ENCODE measurements at regions not wholly inside any gene's neighbourhood (a gene's known extent, or its start where the extent isn't known, plus 50 kb on each side); places are given as distances from the start of the nearest gene placed in this dataset.
"Not testable (repeated sequence)": the region's sequence is repeated elsewhere in the genome, so short reads cannot be mapped to it uniquely, and the experiment has no call there.

DNA sequence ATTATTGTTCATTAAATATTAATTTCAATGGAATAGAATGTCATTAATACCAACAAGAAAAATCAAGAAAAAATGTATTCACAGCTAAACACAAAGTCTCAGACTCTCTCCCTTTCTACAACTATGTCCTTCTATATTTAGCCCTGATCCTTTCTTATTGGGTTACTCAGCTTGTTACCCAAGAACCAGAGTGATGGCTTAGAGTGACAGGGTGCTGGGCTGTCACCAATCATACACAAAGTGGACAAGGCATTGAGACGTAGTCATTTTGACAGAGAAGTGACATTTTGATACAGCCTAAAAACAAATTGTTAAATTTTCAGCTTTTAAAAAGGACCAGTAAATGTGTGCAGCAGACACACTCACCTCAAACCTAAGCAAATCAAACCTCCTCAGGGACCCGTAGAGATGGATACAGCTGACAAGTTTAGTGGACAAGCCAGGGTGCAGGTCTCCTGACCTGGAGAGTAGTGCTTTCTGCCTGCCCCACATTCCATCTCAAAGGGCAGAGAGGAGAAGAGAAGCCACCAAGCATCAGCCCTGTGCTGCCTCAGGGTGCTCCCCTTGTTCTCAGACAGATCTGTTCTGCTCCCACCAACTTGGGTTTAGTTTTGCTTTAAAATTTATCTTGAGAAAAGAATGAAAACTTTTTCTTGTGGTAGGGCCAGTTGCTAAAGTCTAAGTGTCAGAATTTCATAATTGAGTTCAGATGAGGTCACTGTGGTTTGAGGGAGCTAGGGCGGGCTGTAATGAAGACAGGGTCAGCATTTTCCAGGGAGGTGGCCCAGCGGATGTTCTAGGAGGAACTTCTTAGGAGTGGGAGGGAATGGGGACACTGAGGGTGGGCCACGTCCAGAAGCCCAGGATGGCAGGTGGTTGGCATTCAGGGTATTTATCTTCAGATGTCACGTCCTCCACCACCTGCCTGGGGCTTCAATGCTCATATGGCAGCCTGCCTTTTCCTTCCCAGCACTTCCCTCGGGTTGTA, 136.5 kb upstream of the TBL1XR1 start:
- Mint-ChIP-seq H3K4me3 (no peak overlapping the region), H3K4me1 (ENCODE audit: low read depth) (peaks cover 54% of the 10 kb centered on the region), H3K36me3 (ENCODE audit: insufficient read depth in 2 of 2) (no peaks in the 10 kb centered on the region), H3K9me3 (no peaks in the 10 kb centered on the region), H3K27ac (no peak overlapping the region), H3K27me3 (ENCODE audit: low read depth) (peaks cover 21% of the 10 kb centered on the region)
- ATAC-seq (replicated peaks in 1 of 2) (no peak), DNase-seq (no peak)

DNA sequence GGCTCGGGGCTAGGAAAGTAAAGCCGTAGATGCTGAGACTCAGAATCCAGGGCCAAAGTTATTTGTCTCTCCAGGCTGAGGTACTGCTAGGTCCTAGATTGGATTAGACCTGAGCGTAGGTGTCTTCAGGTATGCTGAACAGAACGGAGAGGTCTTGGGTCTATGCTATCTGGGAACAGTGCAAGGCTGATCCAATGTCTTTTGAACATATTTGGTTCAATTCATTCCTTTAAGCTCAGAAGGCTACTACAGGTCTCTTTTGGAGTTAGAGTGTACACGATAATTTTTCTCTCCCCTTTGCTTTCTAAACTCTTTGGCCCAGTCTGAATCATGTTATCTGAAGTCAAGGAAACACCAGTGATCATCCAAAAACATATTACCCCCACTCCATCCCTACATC, 137.5 kb upstream of the TBL1XR1 start:
- DNase-seq, result no peak
- ATAC-seq (replicated peaks in 1 of 2), result no peak
- H3K4me1 Mint-ChIP-seq (ENCODE audit: low read depth), result peaks cover 63% of the 10 kb centered on the region
- H3K27me3 Mint-ChIP-seq (ENCODE audit: low read depth), result peaks cover 21% of the 10 kb centered on the region
- no peaks in the 10 kb centered on the region for H3K36me3 Mint-ChIP-seq (ENCODE audit: insufficient read depth in 2 of 2)
- H3K4me3 Mint-ChIP-seq, result no peak overlapping the region
- H3K27ac Mint-ChIP-seq, result no peak overlapping the region
- no peaks in the 10 kb centered on the region for H3K9me3 Mint-ChIP-seq

DNA sequence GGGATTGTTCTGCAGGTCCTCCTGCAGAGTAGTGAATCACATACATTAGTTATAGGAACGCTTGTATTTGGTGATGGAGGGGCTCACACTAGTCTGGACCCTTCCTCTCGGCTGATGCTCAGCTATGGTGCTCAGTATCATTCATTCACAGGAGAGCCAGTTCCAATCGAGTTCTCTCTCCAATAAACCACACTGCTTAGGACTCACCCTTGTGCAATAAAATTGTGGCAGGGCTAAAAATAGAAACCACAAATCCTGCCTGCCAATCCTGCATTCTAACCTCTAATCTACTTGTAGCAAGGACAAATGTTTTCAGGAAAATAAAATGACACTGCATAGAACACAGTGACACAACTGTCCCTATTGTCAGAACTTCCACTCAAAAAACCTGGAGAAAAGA, 138.4 kb upstream of the TBL1XR1 start:
- Mint-ChIP-seq H3K27ac (no peak overlapping the region), H3K27me3 (ENCODE audit: low read depth) (peaks cover 21% of the 10 kb centered on the region), H3K9me3 (no peaks in the 10 kb centered on the region), H3K36me3 (ENCODE audit: insufficient read depth in 2 of 2) (no peaks in the 10 kb centered on the region), H3K4me3 (no peak overlapping the region), H3K4me1 (ENCODE audit: low read depth) (peaks cover 63% of the 10 kb centered on the region)
- ATAC-seq (replicated peaks in 1 of 2), result no peak
- DNase-seq, result no peak

DNA sequence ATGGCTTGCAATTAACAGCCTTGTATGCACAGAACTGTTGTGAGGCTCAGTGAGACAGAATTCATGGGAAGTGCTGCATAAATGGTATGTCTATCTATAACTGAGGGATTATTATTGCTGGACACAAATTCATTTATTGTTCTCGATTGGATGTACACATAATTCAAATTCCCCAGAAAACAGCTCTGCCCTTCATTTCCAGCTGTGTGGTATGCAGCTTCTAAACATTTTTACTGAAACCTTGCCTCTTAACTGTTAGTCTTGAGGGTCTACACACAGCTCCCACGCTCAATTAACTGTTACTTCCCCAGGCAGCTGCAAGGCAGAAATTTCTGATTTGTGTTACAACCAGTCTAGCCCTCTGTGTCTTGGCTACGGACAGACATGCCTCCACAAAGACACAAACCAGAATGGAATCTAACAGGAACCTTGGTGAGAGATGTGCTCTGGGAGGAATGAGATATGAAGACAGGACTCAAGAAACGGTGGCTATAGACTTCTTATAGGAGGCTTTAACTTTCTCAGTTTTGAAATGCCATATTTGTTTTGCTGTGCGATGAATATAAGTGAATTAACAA, 139.7 kb upstream of the TBL1XR1 start:
- Mint-ChIP-seq H3K4me3 (peak overlapping the region in 1 of 2 donors; percentile 23), H3K4me1 (ENCODE audit: low read depth) (peaks cover 66% of the 10 kb centered on the region), H3K36me3 (ENCODE audit: insufficient read depth in 2 of 2) (no peaks in the 10 kb centered on the region), H3K27ac (peak overlapping the region; percentile 94), H3K27me3 (ENCODE audit: low read depth) (peaks cover 21% of the 10 kb centered on the region), H3K9me3 (no peaks in the 10 kb centered on the region)
- DNase-seq (no peak), ATAC-seq (replicated peaks in 1 of 2) (peak in 1 of 2 donors; percentile 2)

DNA sequence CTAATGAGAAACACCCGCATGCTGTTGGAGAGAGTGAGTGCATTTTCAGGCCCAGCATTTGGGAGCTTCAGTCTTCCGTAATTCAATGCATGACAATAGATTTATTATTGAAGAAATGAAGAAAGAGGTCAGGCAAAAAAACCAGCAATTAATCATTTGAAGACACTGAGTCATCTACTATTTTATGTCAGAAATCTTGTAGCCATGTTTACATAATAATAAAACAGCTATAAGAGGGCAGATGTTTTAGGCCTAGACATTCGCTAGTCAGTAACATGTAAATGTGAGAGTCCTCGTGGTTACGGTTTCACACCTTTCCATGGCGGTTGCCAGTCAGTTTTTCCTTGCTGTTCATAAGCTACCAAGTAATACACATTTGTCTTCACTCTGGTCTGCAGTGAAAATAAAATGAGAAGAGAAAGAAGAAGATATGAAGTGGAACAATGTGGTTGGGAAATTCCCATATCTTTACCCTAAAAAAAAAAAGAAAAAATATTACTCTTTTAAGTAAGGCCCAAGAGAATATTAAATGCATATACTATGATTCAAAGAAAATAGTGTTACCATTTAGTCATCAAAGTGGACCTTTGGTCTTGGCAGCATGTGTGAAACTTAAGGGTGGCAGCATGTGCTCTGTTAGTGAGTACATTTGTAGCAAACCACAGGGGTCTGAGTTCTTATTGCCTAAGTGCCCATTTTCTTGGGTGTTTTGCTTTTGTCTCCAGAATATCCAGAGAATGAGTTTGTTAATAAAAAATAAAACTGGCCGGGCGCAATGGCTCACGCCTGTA, 140.5 kb upstream of the TBL1XR1 start:
- peak overlapping the region; percentile 21 to 23 for H3K4me3 Mint-ChIP-seq
- peak; percentile 96 for ATAC-seq (replicated peaks in 1 of 2)
- DNase-seq, result peak; percentile 73 to 83
- H3K27ac Mint-ChIP-seq, result peak overlapping the region; percentile 94
- peaks cover 64% of the 10 kb centered on the region for H3K4me1 Mint-ChIP-seq (ENCODE audit: low read depth)
- peaks cover 21% of the 10 kb centered on the region for H3K27me3 Mint-ChIP-seq (ENCODE audit: low read depth)
- H3K9me3 Mint-ChIP-seq, result no peaks in the 10 kb centered on the region
- no peaks in the 10 kb centered on the region for H3K36me3 Mint-ChIP-seq (ENCODE audit: insufficient read depth in 2 of 2)

DNA sequence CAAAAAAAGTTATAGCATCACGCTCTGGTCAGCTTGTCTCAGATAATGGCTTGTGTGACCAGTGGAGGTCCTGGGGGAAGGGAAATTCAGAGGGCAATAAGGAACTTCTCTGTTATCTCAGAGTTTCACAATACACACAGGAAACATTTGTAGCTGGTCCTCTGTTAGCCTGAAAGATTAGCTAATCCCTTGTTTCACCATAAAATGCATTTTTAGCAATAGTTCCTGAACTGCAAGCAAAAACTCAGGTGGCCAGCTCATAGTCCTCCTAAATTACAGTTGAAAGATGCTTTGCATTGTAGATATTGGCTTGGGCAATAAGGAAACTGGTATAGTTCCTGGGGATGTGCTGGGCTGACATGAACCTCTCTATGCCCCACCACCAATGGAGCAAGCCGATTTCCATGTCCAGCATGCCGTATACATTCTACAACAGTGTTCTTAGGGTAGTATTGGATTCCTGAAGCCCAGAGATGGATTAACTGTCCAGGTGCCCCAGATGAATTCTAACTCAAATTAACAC, 141.5 kb upstream of the TBL1XR1 start:
- DNase-seq (no peak), ATAC-seq (replicated peaks in 1 of 2) (no peak)
- Mint-ChIP-seq H3K36me3 (ENCODE audit: insufficient read depth in 2 of 2) (no peaks in the 10 kb centered on the region), H3K27me3 (ENCODE audit: low read depth) (peaks cover 21% of the 10 kb centered on the region), H3K27ac (no peak overlapping the region), H3K4me1 (ENCODE audit: low read depth) (peaks cover 65% of the 10 kb centered on the region), H3K9me3 (no peaks in the 10 kb centered on the region), H3K4me3 (no peak overlapping the region)

DNA sequence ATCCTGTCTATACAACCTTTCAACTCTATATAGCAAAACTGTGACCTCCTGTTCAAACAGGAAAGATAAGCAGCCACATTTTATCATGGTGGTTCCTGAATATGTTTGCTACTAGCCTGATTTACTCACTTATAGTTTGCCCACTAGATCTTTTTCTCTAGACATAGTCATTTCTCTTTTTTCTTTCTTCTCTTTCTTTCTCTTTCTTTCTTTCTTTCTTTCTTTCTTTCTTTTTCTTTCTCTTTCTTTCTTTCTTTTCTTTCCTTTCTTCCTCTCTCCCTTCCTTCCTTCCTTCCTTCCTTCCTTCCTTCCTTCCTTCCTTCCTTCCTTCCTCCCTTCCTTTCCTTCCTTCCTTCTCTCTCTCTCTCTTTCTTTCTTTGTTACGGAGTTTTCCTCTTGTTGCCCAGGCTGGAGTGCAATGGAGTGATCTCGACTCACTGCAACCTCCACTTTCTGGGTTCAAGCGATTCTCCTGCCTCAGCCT, 142.0 kb upstream of the TBL1XR1 start:
- H3K9me3 Mint-ChIP-seq; H3K36me3 Mint-ChIP-seq (ENCODE audit: insufficient read depth in 2 of 2); ATAC-seq (replicated peaks in 1 of 2); H3K4me3 Mint-ChIP-seq; DNase-seq; H3K27ac Mint-ChIP-seq: not testable (repeated sequence)
- H3K4me1 Mint-ChIP-seq (ENCODE audit: low read depth), result peaks cover 65% of the 10 kb centered on the region
- H3K27me3 Mint-ChIP-seq (ENCODE audit: low read depth), result peaks cover 19% of the 10 kb centered on the region

DNA sequence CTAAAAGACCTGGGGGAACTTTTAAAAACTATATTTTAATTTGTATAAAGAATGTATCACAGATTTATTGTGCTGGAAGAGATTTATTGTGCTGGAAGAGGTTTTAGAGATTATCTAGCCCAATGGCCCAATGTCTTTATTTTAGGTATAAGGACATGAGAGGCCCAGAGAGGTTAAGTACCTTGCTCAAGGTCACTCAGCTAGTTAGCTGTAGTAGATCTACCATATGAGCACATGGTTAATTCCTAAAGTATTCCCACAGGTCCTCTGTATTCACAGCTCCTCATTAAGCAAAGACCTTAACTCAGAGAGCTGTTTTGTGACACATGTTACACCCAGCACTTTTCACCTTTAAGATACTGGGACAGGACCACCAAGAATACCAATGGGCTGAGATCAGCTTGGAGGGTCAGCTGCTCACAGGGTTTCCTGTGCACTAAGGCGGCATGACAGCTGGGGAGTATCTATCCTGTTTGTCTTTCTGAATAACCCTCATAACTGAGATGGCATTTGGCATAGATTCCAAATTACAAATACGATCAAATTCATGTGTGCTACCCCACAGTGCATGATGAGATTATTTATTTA, 143.1 kb upstream of the TBL1XR1 start:
- no peak for DNase-seq
- Mint-ChIP-seq H3K4me1 (ENCODE audit: low read depth) (peaks cover 73% of the 10 kb centered on the region), H3K27ac (no peak overlapping the region), H3K9me3 (no peaks in the 10 kb centered on the region), H3K36me3 (ENCODE audit: insufficient read depth in 2 of 2) (no peaks in the 10 kb centered on the region), H3K27me3 (ENCODE audit: low read depth) (peaks cover 8% of the 10 kb centered on the region), H3K4me3 (no peak overlapping the region)
- ATAC-seq (replicated peaks in 1 of 2), result no peak

DNA sequence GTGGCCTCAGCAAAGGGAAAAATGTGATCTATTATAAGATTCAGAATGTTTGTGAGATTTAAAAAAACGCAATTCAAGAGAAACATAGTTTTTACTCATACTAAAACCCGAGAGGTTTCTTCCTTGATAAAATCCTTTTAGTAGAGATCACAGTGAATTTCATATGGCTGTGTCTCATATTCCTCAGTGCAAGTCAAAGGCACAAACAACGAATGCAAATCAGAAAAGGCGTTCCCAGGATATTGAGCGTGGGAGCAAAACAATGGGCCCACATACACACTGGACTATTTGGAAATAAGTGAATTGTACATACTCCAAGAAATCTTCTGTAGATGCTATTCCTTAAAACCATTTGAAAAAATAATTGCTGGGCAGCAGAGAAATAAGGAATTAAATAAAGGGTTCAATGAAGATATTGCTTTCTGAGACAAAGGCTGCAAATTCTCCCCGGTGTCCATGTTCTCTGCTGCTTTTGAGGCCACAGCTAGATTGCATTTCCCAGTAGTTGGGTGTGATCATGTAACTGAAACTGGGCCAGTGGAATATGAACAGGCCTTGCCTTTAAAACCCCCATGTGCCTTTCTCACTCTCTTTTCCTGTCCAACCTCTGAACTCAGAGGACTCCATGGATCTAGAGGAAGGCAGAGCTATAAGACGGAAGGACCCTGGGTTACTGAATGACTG, 144.6 kb upstream of the TBL1XR1 start:
- H3K27me3 Mint-ChIP-seq (ENCODE audit: low read depth), result no peaks in the 10 kb centered on the region

DNA sequence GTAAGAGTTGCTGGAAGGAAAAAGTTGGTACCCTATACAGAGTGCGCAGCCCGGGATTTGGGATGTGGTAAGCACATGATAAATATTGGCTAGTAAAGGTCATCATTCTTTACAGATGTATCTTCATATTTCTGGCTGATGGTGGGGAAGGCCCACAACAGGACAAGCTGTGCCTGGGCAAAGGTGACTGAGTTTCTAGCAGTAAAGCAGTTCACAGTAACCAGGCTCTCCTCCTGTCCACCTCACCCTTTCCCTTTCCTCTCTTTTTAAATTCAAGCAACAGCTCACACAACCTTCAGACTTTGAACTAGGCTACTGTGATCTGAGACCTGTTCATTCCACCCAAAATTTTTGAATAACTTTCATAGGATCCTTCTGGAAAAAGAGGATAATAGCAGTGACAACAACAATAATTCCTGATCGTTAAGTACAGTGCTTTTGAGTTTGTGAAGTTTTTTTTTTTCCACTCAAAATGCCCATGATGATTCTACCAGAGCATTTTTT, 145.9 kb upstream of the TBL1XR1 start:
- peaks cover 75% of the 10 kb centered on the region for H3K4me1 Mint-ChIP-seq (ENCODE audit: low read depth)
- no peaks in the 10 kb centered on the region for H3K36me3 Mint-ChIP-seq (ENCODE audit: insufficient read depth in 2 of 2)
- H3K9me3 Mint-ChIP-seq, result no peaks in the 10 kb centered on the region
- no peak overlapping the region for H3K27ac Mint-ChIP-seq
- no peak for DNase-seq
- no peak overlapping the region for H3K4me3 Mint-ChIP-seq
- no peaks in the 10 kb centered on the region for H3K27me3 Mint-ChIP-seq (ENCODE audit: low read depth)
- no peak for ATAC-seq (replicated peaks in 1 of 2)

More for the DNA sequence above, 144.6 kb upstream of the TBL1XR1 start:
- Mint-ChIP-seq H3K27ac (no peak overlapping the region), H3K36me3 (ENCODE audit: insufficient read depth in 2 of 2) (no peaks in the 10 kb centered on the region), H3K4me3 (no peak overlapping the region), H3K9me3 (no peaks in the 10 kb centered on the region), H3K4me1 (ENCODE audit: low read depth) (peaks cover 75% of the 10 kb centered on the region)
- DNase-seq (no peak), ATAC-seq (replicated peaks in 1 of 2) (no peak)

DNA sequence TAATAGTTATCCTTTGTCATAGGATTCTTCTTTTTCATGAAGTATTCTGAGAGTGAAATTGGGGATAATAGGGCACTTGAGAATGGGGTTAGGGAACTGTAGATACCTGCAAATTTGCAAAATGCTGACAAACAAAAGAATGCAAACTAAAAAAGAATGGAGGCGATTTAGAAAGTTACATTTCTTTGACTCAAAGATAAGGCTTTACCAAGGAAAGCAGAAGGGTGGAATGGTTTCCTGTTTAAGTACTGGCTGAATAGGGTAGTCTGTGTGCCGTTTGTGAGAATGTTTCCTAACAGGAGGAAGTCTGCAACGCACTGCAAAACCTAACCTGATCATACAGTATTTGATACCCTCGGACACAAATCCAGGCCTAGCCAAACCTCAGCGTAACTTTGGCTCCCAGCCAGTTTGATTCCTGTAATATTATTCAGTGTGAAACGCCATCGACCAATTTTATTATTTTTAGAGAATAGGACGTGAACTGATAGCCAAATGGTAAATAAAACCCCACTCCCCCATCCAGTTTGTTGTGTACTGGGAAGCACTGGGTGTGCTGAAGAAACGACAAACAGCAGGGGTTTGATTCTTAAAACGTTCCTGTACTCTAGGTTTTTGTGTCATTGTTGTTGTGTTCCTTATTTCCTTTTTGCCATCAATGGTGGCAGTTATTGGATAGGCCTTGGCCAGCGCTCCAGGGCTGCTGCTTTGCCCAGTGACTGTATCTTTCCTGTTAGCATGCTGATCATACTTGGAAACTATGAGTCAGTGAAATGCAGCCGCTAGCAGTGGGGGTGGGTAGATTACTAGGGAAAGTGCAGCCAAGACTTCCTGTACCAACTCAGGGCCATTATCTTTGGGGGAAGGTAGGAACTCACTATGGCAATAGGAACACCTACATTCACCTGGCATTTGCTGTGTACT, 148.0 kb upstream of the TBL1XR1 start:
- H3K9me3 Mint-ChIP-seq, result no peaks in the 10 kb centered on the region
- peak overlapping the region; percentile 49 to 73 for H3K4me3 Mint-ChIP-seq
- H3K27ac Mint-ChIP-seq, result peak overlapping the region; percentile 97
- no peaks in the 10 kb centered on the region for H3K36me3 Mint-ChIP-seq (ENCODE audit: insufficient read depth in 2 of 2)
- no peaks in the 10 kb centered on the region for H3K27me3 Mint-ChIP-seq (ENCODE audit: low read depth)
- peak; percentile 74 to 76 for DNase-seq
- H3K4me1 Mint-ChIP-seq (ENCODE audit: low read depth), result peaks cover 67% of the 10 kb centered on the region
- ATAC-seq (replicated peaks in 1 of 2), result peak; percentile 90 to 95

Data from activated T-cell treated with anti-CD3 and anti-CD28 coated beads, Interleukin-2, amount 50 U/mL, for 72 hours (primary cell).